ENCODE measurements at regions not wholly inside any gene's neighbourhood (a gene's known extent, or its start where the extent isn't known, plus 50 kb on each side); places are given as distances from the start of the nearest gene placed in this dataset.
"Not testable (repeated sequence)": the region's sequence is repeated elsewhere in the genome, so short reads cannot be mapped to it uniquely, and the experiment has no call there.

DNA sequence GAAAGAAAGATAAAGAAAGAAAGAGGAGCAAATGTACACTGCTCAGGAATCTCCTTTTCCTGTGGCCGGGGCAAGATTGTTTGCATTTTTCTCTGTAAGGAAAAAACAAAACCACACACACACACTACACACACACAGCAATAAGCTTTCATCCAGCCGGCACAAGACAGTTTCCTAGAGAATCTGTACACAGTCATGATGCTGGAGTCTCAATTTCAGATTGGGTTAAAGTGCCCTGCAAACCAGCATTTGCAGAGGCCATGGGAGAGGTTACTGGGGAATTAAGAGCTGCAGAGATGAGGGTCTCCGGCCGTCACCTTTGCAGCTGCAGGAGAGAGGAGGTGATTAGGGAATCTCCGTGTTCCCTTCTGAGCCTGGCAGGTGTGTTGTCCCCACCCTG lies 1607.5 kb downstream of the RPIA start:
- not testable (repeated sequence) for H3K4me3 Mint-ChIP-seq, ATAC-seq, DNase-seq, H3K27ac Mint-ChIP-seq, H3K4me1 Mint-ChIP-seq, H3K9me3 Mint-ChIP-seq, H3K27me3 Mint-ChIP-seq

DNA sequence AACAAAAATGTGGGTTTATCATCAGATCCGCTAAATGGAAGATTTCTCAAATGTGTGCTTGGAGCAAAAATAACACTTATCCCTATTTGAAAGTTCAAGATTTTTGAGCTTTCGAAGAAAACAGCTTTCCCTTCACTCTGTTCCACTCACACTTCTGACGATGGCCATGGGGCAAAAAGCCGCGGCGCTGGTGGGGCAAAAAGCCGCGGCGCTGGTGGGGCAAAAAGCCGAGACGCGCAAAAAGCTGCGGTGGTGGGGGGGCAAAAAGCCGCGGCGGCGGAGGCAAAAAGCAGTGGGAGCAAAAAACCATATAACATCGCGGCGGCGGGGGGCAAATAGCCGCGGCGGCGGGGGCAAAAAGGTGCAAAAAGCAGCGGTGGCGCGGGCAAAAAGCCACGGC lies 1631.5 kb downstream of the RPIA start:
- DNase-seq, H3K4me1 Mint-ChIP-seq, ATAC-seq, H3K9me3 Mint-ChIP-seq: not testable (repeated sequence)
- H3K27ac Mint-ChIP-seq = peak overlapping the region in 1 of 2 donors; percentile 63
- peaks cover 24% of the 10 kb centered on the region for H3K27me3 Mint-ChIP-seq
- H3K4me3 Mint-ChIP-seq = peak overlapping the region; percentile 58 to 76

DNA sequence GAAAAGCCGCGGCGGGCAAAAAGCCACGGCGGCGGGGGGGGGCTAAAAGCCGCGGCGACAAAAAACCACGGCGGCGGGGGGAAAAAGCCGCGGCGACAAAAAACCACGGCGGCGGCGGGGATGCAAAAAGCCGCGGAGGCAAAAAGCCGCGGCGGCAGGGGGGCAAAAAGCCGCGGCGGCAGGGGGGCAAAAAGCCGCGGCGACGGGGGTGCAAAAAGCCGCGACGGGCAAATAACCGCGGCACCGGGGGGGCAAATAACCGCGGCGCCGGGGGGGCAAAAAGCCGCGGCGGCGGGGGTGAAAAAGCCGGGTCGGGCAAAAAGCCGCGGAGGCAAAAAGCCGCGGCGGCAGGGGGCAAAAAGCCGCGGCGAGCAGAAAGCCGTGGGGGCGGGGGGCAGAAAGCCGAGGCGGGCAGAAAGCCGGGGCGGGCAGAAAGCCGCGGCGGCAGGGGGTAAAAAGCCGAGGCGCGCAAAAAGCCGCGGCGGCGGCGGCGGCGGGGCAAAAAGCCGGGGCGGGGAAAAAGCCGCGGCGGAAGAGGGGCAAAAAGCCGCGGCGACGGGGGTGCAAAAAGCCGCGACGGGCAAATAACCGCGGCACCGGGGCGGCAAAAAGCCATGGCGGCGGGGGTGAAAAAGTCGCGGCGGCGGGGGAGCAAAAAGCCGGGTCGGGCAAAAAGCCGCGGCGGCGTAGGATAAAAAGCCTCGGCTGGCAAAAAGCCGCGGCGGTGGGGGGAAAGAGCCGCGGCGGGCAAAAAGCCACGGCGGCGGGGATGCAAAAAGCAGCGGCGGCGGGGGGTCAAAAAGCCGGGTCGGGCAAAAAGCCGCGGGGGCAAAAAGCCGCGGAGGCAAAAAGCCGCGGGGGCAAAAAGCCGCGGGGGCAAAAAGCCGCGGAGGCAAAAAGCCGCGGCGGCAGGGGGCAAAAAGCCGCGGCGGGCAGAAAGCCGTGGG lies 1632.4 kb downstream of the RPIA start:
- ATAC-seq, H3K4me1 Mint-ChIP-seq, DNase-seq, H3K9me3 Mint-ChIP-seq: not testable (repeated sequence)
- H3K27ac Mint-ChIP-seq = peak overlapping the region in 1 of 2 donors; percentile 67
- peak overlapping the region; percentile 62 to 87 for H3K4me3 Mint-ChIP-seq
- H3K27me3 Mint-ChIP-seq = peaks cover 24% of the 10 kb centered on the region

DNA sequence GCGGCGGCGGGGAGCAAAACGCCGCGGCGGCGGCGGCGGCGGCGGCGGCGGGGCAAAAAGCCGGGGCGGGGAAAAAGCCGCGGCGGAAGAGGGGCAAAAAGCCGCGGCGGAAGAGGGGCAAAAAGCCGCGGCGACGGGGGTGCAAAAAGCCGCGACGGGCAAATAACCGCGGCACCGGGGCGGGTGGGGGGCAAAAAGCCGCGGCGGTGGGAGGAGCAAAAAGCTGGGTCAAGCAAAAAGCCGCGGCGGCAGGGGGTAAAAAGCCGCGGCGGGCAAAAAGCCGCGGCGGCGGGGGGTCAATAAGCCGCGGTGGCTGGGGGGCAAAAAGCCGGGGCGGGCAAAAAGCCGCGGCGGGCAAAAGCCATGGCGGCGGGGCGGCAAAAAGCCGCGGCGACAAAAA lies 1633.2 kb downstream of the RPIA start:
- H3K9me3 Mint-ChIP-seq, DNase-seq, H3K27ac Mint-ChIP-seq, H3K4me1 Mint-ChIP-seq, ATAC-seq, H3K4me3 Mint-ChIP-seq: not testable (repeated sequence)
- H3K27me3 Mint-ChIP-seq = peaks cover 24% of the 10 kb centered on the region

DNA sequence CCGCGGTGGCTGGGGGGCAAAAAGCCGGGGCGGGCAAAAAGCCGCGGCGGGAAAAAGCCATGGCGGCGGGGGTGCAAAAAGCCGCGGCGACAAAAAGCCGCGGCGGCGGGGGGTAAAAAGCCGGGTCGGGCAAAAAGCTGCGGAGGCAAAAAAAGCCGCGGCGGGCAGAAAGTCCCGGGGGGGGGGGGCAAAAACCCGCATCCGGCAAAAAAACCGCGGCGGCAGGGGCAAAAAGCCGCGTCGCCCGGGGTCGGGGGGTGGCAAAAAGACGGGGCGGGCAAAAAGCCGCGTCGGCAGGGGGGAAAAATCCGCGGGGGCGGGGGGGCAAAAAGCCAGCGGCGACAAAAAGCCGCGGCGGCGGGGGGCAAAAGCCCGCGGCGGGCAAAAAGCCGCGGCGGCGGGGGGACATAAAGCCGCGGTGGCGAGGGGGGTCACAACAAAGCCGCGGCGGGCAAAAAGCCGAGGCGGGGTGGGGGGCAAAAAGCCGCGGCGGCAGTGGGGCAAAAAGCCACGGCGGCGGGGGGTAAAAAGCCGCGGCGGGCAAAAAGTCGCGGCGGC lies 1634.4 kb downstream of the RPIA start:
- not testable (repeated sequence) for H3K4me3 Mint-ChIP-seq, ATAC-seq, DNase-seq, H3K27ac Mint-ChIP-seq, H3K4me1 Mint-ChIP-seq, H3K9me3 Mint-ChIP-seq
- peaks cover 24% of the 10 kb centered on the region for H3K27me3 Mint-ChIP-seq

DNA sequence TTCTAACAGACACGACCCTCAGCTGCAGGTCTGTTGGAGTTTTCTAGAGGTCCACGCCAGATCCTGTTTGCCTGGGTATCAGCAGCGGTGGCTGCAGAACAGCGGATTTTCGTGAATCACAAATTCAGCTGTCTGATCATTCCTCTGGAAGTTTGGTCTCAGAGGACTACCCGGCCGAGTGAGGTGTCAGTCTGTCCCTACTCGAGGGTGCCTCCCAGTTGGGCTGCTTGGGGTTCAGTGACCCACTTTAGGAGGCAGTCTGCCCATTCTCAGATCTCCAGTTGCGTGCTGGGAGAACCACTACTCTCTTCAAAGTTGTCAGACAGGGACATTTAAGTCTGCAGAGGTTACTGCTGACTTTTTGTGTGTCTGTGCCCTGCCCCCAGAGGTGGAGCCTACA lies 1664.1 kb downstream of the RPIA start:
- H3K4me1 Mint-ChIP-seq, H3K27ac Mint-ChIP-seq, ATAC-seq, DNase-seq, H3K4me3 Mint-ChIP-seq: not testable (repeated sequence)
- H3K27me3 Mint-ChIP-seq = peaks cover 17% of the 10 kb centered on the region
- peaks cover 8 to 10% of the 10 kb centered on the region in 2 donors for H3K9me3 Mint-ChIP-seq

DNA sequence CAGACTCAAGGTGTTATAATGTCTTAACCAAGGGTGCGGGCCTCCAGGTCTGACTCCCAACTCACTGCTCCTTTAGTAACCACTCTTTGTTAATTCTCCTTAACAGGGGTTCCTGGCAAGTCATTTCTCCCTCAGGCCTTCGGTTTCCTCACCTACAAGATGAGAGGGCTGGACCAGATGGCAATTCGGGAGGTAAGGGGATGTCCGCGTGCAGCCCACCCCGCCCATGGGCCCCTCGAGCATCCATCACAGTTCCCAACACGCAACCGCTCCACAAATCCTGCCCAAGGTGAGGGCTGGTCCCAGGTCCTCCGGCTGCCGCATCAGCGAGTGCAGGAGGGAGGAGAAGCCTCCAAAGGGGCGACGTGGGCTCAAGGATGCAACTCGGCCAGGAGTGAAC lies 1667.9 kb downstream of the RPIA start:
- peaks cover 19% of the 10 kb centered on the region for H3K27me3 Mint-ChIP-seq
- ATAC-seq, H3K4me3 Mint-ChIP-seq, DNase-seq, H3K4me1 Mint-ChIP-seq, H3K27ac Mint-ChIP-seq: not testable (repeated sequence)
- H3K9me3 Mint-ChIP-seq = peaks cover 8 to 10% of the 10 kb centered on the region in 2 donors

DNA sequence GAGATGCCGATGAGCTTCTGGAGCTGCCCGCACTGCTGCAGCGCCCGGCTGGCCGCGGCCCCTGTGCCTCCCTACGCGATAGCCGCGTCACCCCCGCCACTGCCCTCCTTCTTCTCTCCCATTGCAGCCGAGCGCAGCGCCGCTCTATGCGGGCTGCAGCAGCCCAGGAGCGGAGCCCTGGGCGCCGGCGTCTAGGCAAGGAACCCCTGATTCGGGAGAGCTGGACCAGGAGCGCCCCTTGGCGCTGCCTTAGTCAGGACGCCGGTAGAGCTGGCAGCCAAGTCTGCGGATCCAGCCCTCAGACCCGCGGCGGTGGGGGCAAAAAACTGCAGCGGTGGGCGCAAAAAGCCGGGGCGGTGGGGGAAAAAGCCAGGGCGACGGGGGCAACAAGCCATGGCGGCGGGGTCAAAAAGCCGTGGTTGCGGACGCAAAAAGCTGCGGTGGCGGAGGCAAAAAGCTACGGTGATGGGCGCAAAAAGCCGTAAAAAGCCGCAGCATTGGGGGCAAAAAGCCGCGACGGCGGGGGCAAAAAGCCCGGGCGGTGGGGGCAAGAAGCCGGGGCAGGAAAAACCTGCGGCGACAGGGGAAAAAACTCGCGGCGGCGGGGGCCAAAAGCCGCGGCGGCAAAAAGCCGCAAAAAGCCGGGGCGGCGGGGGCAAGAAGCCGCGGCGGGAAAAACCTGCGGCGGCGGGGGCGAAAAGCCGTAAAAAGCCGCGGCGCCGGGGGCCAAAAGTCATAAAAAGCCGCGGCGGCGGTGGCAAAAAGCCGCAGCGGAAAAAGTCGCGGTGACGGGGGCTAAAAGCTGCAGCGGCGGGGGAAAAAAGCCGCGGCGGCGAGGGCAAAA lies 1668.6 kb downstream of the RPIA start:
- peaks cover 8 to 10% of the 10 kb centered on the region in 2 donors for H3K9me3 Mint-ChIP-seq
- H3K4me3 Mint-ChIP-seq, H3K27ac Mint-ChIP-seq, ATAC-seq, DNase-seq, H3K4me1 Mint-ChIP-seq: not testable (repeated sequence)
- peaks cover 19% of the 10 kb centered on the region for H3K27me3 Mint-ChIP-seq

DNA sequence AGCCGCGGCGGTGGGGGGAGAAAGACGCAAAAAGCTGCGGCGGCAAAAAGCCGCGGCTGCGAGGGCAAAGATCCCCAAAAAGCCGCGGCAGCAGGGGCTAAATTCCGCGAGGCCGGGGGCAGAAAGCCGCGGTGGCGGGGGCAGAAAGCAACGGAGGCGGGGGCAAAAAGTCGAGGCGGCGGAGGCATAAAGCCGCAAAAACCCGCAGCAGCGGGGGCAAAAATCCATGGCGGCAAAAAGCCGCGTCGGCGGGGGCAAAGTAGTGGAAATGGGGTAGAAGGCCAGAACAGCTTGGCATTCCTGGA lies 1669.2 kb downstream of the RPIA start:
- not testable (repeated sequence) for H3K4me1 Mint-ChIP-seq, DNase-seq
- peaks cover 8 to 10% of the 10 kb centered on the region in 2 donors for H3K9me3 Mint-ChIP-seq

More for the DNA sequence above, 1669.2 kb downstream of the RPIA start:
- ATAC-seq, H3K27ac Mint-ChIP-seq, H3K4me3 Mint-ChIP-seq: not testable (repeated sequence)
- H3K27me3 Mint-ChIP-seq = peaks cover 19% of the 10 kb centered on the region
